RWPE1 (cell line): ENCODE measurements at regions not wholly inside any gene's neighbourhood (a gene's known extent, or its start where the extent isn't known, plus 50 kb on each side); places are given as distances from the start of the nearest gene placed in this dataset.

Experiments
- CTCF ChIA-PET: fragments of 350-600 bp; sonication (Branson Sonifier 250); formaldehyde crosslinking; extraction: SDS; loops from one replicate; lab custom pipeline; 2021; lab: Yijun Ruan, JAX
- POLR2A ChIA-PET: fragments of 400-600 bp; formaldehyde crosslinking; extraction: SDS; loops from one replicate; lab custom pipeline; 2020; ENCODE audit warnings: antibody characterized with exemption; ENCODE audit not compliant: low non-redundant PET; lab: Yijun Ruan, JAX
- DNase-seq: peaks from one replicate; pipeline ENCODE4 v3.0.0; 2012; ENCODE audit warnings: low spot score
- H3K27ac ChIP-seq: fragments of 450-650 bp; 2 replicates; pipeline ENCODE4 v1.5.1; 2017
- TF ChIP-seq, protein P1 (sequence below): fragments of 450-650 bp; conservative IDR thresholded peaks from 2 replicates; pipeline ENCODE4 v1.5.1; 2017; ENCODE audit warnings: low read depth, mild to moderate bottlenecking

DNA sequence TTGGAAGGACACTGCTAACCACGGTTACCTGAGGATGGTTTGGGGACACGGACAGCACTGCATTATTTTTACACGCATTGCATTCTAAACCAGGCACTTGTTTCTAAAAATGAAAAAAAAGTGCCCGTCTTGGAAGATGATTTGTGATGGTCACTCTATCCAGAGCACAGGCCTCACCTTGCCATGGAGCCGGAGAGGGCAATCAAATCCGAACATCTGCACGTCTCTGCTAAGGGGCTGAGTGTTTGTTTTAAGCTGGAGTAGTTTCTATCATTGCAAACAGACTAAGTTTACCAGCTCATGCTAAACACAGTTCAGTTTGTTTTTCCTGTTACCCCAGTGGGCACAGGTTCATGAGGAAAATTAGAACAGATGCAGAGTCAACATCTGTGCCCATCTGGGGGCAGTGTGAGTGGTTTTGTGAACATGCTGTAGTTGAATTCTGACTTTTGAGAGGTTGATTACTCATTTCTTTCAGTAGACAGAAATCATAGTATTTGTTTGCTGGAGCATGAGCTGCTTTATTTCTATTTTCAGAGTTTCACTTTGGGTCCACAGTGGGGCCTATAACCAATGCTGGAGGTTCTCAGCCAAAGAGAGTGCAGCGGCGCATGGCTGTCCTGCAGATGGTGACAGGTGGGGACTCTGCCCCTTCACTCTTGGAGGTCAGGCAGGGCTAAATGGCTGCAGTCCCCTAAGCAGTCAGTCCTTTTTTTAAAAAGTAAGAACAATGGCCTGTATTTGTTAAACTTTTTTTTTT, 65.4 kb upstream of the ENPP6 start:
- DNase-seq: no peak
- peak overlapping the region; percentile 84 for H3K27ac ChIP-seq
- TF ChIP-seq, protein P1, sequence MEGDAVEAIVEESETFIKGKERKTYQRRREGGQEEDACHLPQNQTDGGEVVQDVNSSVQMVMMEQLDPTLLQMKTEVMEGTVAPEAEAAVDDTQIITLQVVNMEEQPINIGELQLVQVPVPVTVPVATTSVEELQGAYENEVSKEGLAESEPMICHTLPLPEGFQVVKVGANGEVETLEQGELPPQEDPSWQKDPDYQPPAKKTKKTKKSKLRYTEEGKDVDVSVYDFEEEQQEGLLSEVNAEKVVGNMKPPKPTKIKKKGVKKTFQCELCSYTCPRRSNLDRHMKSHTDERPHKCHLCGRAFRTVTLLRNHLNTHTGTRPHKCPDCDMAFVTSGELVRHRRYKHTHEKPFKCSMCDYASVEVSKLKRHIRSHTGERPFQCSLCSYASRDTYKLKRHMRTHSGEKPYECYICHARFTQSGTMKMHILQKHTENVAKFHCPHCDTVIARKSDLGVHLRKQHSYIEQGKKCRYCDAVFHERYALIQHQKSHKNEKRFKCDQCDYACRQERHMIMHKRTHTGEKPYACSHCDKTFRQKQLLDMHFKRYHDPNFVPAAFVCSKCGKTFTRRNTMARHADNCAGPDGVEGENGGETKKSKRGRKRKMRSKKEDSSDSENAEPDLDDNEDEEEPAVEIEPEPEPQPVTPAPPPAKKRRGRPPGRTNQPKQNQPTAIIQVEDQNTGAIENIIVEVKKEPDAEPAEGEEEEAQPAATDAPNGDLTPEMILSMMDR: no peak
- ChIA-PET CTCF (interaction anchor here (0.6 to 1.2 kb wide), 6 partner anchors 10 to 305 kb away, joined by 3 to 9 read pairs (median 4); no protein-coding TSS in a partner anchor), POLR2A (no interaction called here)

DNA sequence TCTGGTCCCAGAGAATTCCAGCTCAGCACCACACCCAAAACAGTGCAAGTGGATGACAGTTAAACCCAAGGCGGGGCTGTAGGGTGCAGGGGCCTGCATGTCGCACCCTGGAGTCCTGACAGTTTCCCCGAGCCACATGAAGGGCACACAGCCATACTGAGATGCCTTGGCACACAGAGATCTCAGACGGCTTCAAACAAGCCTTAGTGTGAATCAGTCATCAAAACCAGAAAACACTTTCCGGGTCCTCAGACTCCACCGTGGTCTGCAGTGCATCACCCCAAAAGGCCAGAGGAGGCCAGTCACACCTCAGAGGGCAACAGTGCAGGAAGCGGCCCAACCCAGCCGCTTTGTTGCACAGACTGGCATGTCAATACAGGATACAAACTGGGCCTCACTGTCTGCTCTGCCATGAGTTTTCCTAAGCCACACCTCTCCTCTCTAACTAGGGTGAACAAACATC, 64.6 kb upstream of the ENPP6 start:
- CTCF ChIA-PET: interaction anchor here (0.6 to 1.2 kb wide), 5 partner anchors 13 to 1200 kb away, joined by 3 to 9 read pairs (median 3); no protein-coding TSS in a partner anchor
- TF ChIP-seq, protein P1: peak; percentile 74
- peak overlapping the region; percentile 84 for H3K27ac ChIP-seq
- POLR2A ChIA-PET: interaction anchor here (1.0 kb wide), 1 partner anchor 255 kb away, joined by 3 read pairs; no protein-coding TSS in a partner anchor
- peak; percentile 86 for DNase-seq

DNA sequence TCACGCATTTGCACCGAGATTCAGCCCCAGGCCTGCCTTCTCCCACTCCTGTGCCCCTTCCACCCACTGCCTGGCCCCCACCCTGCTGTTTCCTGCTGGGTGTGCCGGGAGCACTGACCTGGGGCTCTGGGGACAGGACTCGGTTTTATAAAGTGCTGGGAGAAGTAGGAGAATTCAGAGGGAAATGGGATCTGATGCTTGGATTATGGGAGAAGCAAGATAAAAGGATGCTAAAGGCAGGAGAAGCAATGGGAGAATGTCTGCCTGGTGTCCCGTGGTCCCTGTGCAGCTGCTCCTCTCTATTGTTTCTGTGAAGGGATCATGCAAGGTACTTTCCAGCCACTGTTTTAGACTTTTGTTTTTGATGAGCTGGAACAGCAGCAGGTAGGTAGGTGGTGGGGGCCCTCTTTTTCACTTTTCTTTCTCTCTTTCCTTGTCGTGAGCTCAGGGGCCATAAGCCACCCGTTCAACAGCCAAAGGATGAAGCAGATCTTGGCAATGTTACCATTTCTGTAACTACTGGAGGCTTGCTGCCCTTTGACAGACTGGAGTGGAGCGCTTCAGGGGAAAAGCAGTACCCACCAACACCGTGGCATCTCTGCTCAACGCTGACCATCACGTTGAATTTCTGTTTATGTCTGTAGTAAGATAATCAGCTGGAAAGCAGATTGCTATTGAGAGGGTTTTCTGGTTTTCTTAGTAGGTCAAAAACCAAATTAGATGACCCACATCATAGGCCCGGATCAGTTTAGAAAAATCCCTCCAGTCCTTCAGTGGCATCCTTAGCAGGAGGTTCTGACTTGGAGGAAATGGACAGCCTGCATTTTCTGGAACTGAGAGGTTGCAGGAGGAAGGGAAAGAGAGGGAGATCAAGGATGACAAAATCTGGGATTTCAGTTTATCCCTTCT, 63.8 kb upstream of the ENPP6 start:
- TF ChIP-seq, protein P1: no peak
- peak overlapping the region; percentile 84 for H3K27ac ChIP-seq
- DNase-seq: no peak
- POLR2A ChIA-PET: interaction anchor here (1.0 kb wide), 1 partner anchor 256 kb away, joined by 3 read pairs; no protein-coding TSS in a partner anchor
- CTCF ChIA-PET: interaction anchor here (0.5 to 0.9 kb wide), 5 partner anchors 14 to 1201 kb away, joined by 3 to 4 read pairs (median 3); no protein-coding TSS in a partner anchor

DNA sequence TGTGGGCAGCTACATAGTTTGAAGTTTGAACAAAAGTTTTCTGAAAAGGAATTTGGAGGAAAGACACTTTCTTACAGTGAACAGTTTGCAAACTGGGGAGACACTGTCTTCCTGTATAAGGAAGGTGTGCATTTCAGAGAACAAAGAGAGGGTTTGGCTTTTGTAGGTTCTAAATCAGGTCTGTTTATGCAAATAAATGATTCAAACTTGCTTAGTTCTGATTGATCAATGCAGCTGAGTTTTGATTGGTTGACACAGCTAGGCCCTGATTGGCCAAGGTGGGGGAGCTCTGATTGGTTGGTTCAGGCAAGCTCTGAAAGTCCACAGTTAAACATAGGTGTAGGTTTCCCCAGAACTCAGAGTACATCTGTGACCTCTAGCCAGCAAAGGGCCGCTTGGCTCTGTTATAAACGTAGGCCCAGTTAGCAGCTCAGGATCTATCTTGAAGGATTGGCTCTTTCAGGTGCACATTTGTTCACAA, 63.0 kb upstream of the ENPP6 start:
- CTCF ChIA-PET: no interaction called here
- TF ChIP-seq, protein P1: no peak
- no peak for DNase-seq
- POLR2A ChIA-PET: no interaction called here
- no peak overlapping the region for H3K27ac ChIP-seq

DNA sequence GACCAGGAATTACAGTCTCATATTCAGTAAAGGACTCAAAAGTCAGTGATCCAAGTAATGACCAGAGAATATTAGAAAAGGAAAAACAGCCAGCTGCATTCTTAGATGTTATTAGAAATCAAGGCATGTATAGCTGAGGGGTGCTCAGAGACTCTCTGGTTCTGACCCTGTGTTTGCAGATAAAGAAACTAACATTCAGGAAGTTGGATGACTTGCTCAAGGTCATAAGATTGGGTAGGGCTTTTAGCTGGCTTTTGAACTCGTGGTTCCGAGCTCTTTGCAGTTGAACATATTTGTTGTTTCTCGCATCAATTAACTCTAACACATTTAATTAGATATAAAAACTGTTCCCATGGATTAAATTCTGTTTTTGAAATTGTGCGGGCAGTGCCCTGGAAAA, 62.5 kb upstream of the ENPP6 start:
- DNase-seq: no peak
- TF ChIP-seq, protein P1: no peak
- POLR2A ChIA-PET: no interaction called here
- no peak overlapping the region for H3K27ac ChIP-seq
- CTCF ChIA-PET: interaction anchor here (0.7 kb wide), 1 partner anchor 17 kb away, joined by 5 read pairs; no protein-coding TSS in a partner anchor
